Activated T-cell treated with anti-CD3 and anti-CD28 coated beads for 48 hours (primary cell): ENCODE measurements at regions not wholly inside any gene's neighbourhood (a gene's known extent, or its start where the extent isn't known, plus 50 kb on each side); places are given as distances from the start of the nearest gene placed in this dataset.

Source experiments
- DNase-seq: peaks from one replicate; pipeline ENCODE4 v3.0.0-alpha.2; 2020; ENCODE audit warnings: low read depth

DNA sequence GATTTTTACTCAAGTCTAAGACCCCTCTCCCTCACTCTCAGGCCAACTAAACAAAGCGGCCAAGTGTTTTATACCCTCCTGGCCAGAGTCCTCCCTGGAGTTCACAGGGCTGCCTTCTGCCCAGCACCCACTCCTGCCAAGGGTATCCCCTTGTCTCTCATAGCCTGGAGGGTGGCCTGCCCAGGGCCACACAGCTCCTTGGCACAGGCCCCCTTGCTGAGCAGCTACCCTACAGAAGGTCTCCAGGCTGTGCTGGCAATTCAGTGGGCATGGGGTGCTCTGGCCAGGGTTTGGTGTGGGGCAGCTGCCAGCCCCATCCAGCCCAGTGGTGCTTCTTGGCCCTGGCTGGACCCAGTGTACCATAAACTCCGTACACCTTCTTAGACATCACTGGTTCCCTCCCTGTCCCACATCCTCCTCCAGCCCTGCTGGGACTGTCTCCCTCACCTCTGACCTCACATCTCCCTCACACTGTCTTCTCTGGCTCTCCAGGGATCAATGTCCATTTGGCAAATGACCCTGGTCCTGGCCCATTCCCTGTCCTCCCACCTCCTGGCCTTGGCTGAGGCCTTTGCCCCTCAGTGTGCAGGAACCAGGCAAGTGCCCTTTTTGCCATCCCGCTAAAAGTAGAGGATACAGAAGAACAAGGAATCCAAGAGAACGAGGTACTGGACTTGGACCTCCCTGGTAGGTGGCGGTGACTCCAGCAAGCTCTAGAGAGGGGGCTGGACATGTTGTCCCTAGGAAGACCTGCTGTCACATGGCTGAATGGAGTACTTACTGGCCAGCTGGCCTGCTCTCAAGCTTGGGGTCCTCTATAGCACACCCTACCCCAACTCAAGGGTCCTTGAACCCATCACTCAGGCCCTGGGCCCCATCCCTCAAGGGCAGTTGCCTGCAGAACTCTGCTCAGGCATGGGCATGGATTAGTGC lies 50.0 kb upstream of the TRPM1 start:
- DNase-seq = no peak

DNA sequence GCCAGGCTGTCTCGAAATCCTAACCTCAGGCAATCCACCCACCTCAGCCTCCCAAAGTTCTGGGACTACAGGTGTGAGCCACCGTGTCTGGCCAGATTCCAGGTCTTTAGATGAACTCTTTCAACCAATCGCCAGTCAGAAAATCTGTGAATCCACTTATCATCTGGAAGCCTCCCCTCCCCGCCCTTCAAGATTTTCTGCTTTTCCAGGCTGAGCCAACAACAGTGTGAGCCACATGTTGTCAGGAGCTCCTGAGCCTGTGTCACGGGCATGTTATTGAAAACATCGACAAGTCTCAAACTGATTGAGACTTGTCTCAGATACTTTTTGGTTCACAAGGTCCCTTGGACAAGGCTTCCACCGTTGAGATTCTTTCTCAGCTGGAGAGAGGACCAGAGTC lies 52.0 kb upstream of the TRPM1 start:
- no peak for DNase-seq

DNA sequence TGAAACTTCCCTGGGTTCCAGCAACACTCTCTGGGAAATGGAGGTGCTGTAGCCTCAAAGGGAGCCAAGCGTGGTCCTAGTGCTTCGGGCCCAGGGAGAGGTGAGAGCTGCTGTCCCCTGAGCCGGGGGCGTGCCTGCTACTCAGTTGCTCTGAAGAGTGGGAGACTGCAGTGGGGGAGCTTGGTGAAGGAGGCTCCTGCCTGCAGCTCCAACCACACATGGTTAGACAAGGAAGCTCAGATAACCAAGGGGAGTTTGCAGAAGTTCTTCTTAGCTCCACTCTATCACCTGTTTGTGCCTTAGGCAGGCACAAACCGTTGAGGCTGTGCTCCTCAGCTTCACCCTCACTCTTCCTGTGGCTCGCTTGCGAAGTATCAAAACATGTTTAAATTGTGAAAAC lies 53.6 kb upstream of the TRPM1 start:
- DNase-seq = no peak

DNA sequence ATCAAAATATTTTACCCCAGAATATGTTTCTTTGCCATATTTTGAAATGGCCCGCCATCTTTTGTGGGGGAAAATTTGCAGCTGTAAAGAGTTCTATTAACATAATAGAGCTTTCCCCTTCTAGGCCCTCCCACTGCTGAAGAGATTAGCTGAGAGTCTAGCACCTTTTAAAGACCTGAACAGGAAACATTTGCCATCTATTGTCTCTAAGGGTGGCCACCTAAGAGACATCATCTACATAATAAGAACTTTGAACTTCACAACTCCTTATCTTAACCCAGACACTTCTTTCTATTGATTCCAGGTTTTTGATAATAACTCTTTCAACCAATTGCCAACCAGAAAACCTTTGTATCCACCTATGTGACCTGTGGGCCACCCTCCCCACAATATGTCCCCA lies 54.7 kb upstream of the TRPM1 start:
- DNase-seq = no peak

DNA sequence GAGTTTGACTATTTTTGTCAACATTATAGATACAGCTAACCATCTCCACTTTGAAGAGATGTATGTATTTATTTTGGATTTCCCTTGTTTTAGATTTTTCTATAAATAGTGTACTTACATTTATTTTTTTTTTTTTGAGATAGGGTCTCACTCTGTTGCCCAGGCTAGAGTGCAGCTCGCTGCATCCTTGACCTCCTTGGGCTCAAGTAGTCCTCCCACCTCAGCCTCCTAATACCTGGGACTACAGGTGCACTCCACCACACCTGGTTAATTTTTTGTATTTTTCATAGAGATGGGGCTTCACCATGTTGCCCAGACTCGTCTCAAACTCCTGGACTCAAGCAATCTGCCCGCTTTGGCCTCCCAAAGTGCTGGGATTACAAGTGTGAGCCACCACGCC lies 55.3 kb upstream of the TRPM1 start:
- DNase-seq = no peak

DNA sequence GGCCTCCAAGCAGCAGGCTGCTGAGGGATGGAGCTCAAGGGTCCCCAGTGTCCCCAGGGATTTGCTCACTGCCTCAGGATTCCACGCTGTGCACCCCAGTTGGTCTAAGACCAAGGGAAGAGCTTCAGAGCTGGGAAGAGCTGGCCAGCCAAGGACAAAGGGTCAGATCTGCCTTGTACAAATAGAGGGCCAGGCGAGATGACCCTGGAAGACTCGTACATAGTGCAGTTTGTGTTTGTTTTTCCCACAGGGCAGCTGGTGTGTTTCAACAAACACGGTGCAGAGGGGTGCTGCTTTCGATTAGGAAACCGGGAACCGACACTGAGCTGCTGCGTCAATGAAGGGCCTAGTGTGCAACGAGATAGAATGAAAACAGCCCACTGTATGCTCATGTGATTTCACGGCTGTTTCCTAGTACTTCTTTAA lies 56.1 kb upstream of the TRPM1 start:
- no peak for DNase-seq

DNA sequence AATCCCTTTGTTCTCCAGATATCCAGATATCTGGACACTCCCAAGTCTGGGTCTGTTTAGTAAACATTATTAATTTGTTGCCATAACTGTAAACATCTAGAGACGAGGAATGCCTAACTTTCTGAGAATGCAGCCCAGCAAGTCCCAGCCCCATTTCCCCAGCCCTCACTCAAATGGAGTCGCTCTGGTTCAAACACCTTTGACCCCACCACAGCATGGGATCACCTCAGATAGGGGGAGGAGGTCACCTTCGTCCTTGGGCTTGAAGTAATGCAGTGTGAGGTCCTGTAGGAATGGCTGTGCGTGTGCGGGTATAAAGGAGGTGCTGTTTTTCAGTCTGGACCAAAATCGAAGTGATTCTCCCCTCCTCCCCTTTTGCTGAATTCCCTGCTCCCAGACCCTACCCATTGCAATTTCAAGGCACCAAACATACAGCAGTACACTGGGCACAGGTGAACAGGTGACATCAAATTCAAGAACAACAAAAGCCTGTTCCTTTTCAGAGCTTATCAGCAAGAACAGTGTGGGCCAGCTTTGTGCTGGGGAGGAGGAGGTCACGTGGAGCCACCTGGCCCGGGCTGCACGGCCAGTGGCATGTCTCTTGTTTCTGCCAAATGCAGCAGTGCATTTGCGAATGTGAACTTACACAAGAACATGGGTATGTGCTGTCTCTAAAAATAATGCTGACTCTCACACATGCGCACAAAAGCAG lies 57.5 kb upstream of the TRPM1 start:
- no peak for DNase-seq

DNA sequence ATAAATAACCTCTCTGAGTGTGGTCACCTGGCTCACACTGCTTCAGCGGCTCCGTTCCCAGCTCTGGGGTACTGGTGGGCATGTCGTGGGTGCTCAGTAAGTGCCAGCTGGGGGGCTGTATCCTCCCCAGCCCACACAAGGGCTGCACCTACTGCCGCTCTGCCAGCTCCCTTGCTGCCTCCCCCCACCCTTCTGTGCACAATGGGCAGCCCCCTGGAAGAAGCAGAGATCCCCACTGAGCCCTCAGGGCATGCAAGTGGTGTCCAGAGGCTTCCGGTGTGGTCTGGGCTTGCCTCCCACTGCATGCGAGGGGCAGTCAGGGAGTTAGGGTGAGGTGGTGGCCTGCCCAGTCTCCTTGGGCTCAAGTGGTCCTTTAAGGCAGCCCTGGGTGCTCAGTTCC lies 58.3 kb upstream of the TRPM1 start:
- DNase-seq = no peak

DNA sequence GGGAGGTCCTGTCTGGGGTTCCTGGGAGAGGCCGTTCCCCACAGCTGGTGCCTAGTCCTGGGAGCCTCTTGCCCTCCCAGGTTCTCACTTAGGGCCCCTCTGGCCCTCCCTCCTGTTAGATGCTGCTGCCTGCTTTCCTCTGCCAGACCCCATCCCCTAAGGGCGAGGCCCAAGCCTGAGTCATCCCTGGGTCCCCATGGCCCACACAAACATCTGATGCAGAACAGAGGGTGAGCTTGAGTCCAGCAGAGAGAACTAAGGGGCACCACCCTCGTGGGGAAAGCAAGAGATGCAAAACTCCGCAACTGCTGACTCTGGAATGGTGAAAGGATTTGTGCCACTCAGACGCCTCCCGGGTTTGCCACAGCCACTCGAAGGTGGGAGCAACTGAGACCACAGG lies 58.8 kb upstream of the TRPM1 start:
- no peak for DNase-seq

DNA sequence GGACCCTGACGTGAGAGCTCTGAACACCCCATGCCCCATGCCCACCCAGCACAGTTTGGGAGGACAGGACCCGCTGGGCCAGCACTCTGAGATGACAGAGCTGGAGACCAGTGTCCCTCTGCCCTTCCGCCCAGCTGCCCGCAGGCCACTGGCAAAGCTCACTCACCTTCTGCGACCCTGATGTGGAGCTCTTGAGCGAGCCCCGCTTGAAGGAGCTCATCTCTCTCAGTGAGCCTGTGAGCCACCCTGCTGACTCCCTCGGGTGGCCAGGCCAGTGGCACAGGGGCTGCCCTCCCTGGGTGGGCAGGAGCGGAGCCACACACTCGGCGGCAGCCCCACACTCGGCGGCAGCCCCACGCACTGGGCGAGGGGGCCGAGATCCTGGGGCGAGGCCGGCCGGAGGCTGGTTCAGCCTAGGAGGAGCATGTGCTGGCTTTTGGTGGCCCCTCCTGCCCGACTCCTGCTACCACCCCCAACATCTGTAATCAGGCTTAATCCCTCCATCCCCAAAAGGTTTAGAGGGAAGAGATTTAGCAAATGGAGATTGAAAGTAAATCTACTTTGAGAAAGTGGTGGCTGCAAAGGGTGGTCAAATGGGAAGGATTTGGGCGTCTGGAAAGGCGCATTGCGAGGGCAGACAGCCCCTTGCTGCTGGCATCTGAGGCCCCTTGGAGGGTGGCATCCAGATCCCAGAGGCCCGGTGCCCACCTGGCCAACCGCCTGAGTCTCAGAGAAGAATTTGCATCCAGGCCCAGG lies 59.4 kb upstream of the TRPM1 start:
- no peak for DNase-seq

DNA sequence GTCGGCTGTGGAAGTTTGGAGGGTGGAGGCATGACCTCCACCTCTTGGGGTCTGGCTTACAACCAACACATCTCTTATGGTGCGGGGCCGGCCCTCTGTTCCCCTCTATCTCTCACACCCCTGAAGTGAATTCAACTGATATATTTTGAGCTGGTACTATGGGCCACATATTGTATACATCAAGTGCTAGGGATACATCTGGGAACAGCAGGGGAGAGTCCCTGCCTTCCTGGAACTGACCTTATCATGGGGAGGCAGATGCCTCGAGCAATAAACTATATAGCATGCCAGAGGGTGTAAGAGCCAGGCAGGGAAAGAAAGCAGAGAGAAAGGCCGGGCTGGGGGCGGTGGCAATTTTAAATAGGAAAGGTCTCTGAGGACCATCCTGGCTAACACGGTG lies 60.4 kb upstream of the TRPM1 start:
- no peak for DNase-seq

DNA sequence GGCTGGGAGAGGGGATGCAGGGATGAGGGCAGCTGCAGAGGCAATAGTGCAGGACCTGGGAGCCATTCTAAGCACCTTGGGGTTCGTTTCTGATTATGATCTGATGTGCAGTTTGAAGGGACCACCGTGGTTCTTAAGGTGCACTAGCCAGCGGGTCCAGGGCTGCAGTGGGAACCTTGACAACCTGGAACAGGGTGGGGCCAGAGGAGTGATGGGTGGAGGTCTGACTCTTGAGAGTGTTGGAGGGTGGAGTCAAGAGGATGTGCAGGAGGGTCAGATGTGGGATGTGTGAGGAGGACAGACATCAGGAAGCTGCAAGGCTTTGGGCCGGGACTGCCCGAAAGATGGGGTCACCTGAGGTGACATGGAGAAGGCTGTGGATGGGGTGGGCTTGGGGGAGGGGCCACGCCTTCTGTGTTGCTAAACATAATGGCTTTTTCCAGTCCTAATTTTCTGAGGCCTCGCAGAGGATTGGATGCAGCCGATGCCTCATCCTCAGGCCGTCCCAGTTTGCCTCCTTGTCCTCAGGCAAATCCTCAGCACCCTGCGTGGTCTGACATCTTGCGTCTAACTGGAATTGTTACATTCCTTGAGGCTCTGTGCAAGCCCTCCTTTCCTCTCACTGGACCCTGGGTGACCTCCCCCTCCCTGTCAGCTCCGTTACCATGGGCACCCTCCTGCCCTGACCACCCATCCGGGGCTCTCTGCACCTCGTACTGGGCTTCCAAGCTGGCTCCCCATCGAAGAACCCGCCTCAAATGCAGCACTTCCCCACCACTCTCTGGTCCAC lies 61.4 kb upstream of the TRPM1 start:
- DNase-seq = no peak

DNA sequence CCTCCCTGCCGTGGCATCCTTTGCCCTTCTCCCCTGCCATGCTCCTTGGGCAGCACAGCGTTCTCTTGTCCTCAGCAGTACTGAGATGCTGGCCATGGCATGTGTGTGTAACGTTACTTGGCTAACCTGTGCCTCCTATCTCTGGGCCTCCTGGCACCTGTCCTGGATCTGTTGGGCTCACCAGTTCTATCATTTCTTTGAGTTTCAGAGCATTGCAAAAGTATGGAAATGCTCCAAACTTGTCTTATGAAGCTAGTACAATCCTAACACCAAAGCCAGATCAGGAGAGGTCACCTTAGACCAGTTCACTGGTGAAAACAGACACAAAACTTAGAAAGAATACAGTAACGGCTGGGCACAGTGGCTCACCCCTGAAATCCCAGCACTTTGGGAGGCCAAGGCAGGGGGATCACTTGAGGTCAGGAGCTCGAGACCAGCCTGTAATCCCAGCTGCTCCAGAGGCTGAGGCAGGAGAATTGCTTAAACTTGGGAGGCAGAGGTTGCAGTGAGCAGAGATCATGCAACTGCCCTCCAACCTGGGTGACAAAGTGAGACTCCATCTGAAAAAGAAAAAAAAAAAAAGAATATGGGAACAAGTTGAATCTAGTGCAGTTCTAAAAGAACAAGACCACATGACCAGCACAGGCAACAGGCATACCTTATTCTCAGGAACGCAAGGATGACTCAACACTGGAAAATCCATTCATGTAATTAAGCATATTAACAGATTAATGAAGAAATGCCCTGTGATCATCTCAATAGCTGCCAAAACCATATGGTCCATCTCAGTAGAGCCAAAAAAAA lies 62.4 kb upstream of the TRPM1 start:
- no peak for DNase-seq

DNA sequence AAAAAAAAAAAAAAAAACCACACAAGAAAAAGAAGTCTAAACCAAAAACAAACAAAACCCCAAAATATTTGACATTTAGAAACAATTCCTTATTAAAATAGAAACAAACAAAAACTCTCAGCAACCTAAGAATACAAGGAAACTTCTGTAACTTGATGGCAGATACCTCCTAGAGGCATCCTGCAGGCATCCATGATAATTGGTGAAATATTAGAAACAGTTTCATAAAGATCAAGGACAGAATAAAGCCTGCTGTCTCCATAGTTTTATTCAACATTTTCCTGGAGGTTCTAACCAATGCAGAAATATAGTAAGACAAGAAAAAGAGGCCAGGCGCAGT lies 63.0 kb upstream of the TRPM1 start:
- no peak for DNase-seq

DNA sequence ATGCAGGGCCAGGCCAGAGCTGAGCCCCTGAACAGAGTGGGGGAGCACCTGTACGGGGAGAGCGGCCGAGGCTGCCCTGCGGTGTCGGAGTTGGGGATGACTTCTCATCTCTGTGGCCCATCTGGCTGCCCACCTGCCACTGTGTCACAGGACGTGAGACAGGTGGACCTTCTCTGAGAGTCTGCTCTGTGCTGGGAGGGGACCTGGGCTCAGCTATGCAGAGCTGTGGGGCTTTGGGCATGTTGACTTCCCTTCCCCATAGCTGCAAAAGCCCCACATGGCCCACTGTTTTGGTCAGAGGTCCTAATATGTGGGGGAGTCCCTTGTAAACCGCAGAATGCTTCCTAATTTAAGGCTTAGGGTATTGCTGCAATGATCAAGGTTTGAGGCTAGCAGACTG lies 68.0 kb upstream of the TRPM1 start:
- no peak for DNase-seq

DNA sequence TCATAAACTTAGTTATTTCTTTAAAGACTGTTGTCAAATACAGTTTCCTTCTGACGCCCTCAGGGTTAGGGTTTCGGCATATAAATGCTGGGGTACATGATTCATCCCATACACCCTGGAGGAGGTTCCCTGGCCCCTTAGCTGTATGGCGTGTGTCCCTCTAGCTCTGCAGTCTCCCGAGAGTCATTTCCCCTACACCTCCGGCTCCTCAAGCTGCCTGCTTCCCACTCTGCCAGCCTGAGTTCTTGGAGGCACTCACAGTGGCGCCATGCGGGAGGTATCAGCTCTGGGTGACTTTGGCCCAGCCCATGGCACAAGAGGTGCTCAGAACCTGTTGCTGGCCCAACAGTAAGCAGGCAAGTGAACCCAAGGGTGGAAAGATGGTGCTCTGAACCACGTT lies 70.2 kb upstream of the TRPM1 start:
- no peak for DNase-seq

DNA sequence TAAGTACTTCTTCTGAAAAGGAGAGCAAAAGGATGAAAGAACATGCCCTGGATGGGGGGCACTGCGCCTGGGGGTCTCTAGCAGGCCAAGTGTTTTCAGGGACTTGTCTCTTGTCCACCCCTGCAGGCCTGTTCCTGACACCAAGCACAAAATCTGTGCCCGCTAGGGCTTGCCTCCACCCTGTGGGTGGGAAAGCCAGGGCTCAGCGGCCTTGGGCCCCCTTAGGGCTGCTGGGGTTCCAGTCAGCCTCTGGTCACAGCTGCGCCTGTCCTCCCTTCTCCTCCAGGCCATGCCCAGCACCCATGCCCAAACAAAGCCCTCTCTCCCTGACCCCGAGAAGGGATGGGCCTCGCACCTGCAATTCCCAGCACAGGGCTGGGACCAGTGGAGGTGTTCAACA lies 71.1 kb upstream of the TRPM1 start:
- DNase-seq = no peak

DNA sequence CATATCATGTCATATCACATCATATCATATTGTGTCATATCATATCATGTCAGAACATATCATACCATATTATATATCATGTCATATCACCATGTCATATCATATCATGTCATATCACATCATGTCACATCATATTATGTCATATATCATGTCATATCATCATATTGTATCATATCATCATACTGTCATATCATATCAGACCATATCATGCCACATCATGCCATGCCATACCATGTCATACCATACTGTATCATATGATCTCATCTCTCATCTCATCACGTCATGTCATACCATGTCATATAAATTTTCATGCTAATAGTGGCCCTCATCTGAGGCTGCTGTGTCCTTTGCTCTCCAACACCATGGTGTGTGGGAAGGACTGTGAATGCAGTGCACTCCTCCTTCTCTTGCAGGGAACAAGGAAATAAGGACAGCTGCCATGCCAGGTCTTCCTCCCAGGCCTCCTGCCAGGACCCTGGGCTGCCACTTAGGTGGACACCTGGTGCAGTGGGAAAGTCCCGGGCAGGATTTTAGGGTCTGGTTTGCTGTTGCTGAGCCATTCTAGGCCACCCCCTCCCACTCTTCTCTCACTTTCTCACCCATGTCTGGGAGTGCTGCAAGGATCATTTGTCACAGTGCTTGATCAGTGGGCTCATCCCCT lies 72.4 kb upstream of the TRPM1 start:
- no peak for DNase-seq

DNA sequence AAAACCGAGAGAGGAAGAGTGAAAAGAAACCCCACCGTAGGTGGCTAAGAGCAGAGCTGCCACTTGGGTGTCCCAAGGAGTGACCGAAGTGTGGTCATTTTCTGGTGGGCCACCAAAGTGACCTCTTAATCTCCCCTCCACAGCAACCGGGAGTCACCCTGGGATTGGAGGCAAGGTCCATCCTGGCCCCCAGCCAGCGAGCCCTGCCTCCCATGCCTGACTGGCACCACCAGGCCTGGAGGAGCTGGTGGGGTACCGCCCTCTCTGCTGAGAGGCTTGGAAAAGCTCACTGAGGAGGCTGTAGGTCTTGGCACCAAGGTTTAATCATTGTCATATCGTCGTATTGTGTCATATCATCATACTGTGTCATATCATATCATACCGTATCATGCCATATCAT lies 74.0 kb upstream of the TRPM1 start:
- DNase-seq = no peak

DNA sequence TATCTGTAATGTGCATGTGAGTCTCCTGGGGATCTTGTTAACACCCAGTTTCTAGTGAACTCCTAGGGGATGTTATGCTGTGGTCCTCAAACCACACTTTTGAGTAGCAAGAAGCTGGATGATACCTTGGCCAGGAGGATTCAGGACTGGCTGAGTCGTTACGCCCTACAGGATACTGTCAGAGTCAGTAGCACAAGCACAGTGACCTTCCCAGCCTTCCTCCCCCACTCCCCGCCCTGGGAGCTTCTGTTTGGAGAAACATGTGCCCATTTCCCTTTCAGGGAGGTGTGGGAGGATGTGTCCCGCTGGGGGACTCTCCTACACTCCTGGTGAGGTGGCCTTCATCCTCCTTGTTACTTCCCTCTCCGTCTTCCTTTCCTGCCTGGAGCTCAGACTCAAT lies 76.4 kb upstream of the TRPM1 start:
- no peak for DNase-seq

DNA sequence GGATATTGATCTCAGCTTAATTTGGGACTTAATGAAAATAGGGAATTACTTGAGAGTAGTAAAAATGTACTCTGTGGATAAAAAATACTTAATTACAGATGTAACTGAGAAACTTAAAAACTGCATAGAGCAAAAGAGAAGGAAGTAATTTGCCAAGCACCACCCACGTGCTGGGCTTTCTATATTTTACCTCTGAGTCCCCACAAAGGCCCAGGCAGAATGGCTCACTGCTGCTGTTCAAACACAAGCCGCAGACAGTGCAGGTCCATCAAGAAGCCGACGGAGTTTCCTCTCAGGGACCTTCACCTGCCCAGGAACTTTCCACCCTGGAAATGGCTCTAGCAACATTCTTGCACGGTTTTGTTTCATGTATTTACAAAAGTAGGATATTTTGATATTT lies 77.2 kb upstream of the TRPM1 start:
- DNase-seq = no peak
